Dermis microvascular lymphatic vessel endothelial cell (primary cell): ENCODE measurements at regions not wholly inside any gene's neighbourhood (a gene's known extent, or its start where the extent isn't known, plus 50 kb on each side); places are given as distances from the start of the nearest gene placed in this dataset.
A peak's percentile ranks its signal among the peaks of the same experiment; 100 is the strongest.

Experiments
- DNase-seq, 2 donors: peaks; one replicate each; pipeline versions ENCODE4 v3.0.0 to v3.0.0-alpha.2; 2010; ENCODE audit warnings: low read depth in 2 of 2

- DNase-seq, result no peak
Measured at GRCh38 chr12:107400686-107401447, 284.7 kb upstream of the PWP1 start.

- peak; percentile 48 to 64 for DNase-seq
Measured at GRCh38 chr12:107402041-107403022, 283.3 kb upstream of the PWP1 start.

- DNase-seq, result peak in 1 of 2 donors; percentile 48
Measured at GRCh38 chr12:107404981-107405380, 280.6 kb upstream of the PWP1 start.

- DNase-seq, result no peak
Measured at GRCh38 chr12:107405436-107405835, 280.2 kb upstream of the PWP1 start.

DNA sequence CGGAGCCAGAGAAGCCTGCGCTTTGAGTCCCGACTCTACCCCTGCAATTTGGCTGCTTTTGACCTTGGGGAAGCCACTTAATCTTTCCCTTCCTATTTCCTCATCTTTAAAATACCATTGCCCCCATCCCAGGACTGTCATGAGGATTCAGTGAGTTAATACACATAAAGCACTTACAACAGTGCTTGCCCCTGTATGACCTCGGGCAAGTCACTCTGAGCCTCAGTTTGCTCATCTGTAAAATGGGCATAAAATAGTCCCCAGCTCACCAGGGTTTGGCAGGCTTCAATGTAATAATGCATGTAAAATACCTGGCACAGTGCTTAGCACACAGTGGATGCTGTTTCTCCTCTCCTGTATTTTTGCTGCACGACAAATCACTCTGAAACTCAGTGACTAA, 278.7 kb upstream of the PWP1 start:
- DNase-seq, result no peak

GRCh38 chr12:107411792-107412535, 273.6 kb upstream of the PWP1 start:
- no peak for DNase-seq

DNA sequence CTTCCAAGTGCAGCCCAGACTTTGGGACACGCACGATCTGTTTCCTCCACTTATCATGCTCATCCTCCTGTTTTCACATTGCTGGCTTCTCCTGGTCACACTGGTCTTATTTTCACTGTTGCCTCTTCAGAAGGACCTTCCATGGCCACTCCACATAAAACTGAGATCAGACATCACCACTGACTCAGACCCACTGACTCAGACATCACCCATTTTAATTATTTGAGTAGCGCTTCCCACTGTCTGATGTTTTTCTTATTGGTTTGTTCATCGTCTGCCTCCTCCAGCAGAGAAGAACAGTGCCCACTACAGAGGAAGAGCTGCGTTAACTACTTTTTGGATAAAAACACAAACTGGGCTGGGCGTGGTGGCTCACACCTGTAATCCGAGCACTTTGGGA, 270.5 kb upstream of the PWP1 start:
- DNase-seq, result no peak

DNA sequence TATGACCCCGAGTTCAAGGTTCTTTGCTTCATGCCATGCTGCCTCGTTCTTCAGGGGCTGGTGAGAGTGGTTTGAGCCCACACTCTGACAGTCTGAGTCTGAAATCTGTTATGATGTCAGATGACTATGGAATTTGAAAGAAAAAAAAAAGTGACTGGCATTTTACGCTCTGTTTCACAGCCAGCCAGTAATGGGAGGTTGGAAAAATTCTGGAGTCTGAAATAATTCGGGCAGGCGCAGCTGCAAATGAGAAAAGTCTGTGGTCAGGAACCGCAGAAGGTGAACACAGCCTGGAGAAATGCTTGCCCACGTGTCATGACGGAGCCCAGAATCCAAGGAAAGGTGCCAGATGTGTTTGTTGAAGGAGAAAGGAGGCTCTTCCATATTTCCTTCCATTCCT, 269.8 kb upstream of the PWP1 start:
- no peak for DNase-seq

- no peak for DNase-seq
Measured at GRCh38 chr12:107417004-107417403, 268.6 kb upstream of the PWP1 start.

GRCh38 chr12:107418981-107419380, 266.6 kb upstream of the PWP1 start:
- no peak for DNase-seq

DNA sequence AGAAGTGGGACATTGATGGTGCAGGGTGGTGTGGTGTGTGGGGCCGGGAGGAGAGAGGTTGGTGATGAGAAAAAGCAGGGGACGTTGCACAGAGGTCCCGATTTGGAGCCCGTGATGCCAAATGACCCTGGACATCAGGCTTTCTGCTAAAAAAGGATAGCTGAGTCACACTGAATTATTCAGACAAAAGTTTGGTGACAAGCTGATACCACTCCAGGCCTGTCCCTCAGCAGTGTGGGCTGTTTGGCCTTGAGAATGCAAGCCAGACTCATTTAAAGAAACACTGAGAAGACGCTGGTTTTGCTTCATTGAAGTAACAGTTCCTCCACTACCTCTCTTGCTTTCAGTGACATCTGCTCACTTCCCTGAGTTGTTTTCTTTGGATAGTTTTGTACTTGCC, 262.1 kb upstream of the PWP1 start:
- DNase-seq, result no peak

GRCh38 chr12:107429006-107429705, 256.4 kb upstream of the PWP1 start:
- DNase-seq, result no peak

DNA sequence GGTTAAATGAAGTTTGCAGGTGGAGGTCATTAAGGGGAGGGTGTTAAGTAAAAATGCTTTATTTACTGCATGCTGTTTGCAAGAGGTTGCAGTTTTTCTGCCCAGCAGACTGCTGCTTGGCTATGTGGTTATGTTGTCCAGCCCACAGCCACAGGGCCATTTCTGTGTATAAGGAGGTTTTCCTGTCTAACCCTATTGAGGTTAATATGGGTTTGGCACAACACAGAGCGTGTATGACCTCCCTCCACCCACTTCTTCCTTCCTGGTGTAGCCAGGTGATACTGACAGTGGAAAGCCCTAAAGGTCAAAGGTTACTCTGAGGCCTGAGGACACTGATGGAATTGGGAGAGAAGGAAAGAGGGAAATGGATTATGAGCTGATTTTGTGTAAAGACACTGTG, 253.7 kb upstream of the PWP1 start:
- DNase-seq, result no peak

- no peak for DNase-seq
Measured at GRCh38 chr12:107435072-107435471, 250.5 kb upstream of the PWP1 start.

DNA sequence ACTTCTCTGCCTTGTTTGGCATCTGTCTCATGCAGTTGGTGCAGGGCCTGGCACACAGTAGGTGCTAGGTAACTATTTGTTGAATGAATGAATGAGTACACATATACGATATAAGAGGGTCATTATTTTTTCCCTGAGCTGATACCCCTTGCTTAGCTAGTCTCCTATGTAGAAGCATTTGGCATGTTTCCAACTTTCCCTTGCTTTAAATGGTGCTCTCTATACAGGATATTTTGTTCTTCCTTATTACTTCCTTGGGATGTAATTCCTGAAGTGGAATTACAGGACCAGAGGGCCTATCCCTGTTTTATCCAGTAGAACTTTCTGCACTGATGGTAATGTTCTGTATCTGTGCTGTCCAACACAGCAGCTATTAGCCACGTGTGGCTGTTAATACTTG, 250.1 kb upstream of the PWP1 start:
- peak in 1 of 2 donors; percentile 29 for DNase-seq

DNA sequence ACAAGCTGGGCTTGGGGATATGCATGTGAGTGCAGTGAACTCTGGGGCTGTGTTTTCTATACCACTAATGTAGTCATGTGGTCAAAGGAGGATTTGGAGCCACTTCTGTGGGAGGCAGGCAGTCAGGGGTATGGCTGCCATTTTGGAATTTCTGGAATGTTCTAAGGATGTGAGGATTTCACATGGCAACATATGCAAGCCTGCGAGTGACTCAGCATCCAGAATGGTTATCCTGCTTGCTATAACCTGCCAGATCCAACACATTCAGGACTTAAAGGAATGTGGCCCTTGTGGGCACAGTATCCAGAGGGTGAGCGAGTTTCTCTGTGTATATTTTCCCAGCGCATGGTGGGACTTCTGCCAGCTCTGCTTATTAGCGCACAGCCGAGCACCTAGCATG, 249.2 kb upstream of the PWP1 start:
- no peak for DNase-seq

- no peak for DNase-seq
Measured at GRCh38 chr12:107436836-107437235, 248.8 kb upstream of the PWP1 start.

- no peak for DNase-seq
Measured at GRCh38 chr12:107437954-107438353, 247.6 kb upstream of the PWP1 start.

DNA sequence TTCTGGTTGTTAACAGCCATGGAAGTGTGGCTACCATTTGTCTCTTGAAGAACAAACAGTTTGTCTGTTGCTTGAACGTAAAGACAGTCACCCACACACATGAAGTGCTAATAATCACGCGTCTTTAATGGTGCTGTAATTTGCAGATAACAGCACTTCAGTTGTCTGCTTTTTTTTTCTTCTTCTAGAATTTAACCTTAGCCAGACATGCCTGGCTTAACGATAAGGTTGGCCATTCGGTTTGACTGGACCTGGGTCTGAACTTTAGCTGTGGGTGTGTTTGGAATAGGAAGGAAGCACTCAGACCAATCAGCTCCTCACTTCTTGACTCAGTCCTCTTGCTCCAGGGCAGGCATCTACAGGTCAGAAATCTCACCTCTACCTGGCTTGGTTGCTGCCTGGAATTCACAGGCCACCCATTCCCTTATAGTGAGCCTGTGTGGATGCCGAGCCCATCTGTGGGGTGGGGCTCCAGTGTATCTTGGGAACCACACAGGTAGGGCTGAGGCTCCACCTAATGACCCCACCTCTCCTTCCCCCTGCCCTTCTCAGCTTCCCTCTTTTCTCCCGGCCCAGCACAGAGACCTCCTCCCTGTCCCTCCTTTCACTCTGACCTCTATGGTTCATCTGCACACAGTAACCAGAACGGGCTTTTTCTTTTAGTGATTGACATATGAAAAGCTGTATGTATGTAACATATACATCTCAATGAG, 246.4 kb upstream of the PWP1 start:
- no peak for DNase-seq

DNA sequence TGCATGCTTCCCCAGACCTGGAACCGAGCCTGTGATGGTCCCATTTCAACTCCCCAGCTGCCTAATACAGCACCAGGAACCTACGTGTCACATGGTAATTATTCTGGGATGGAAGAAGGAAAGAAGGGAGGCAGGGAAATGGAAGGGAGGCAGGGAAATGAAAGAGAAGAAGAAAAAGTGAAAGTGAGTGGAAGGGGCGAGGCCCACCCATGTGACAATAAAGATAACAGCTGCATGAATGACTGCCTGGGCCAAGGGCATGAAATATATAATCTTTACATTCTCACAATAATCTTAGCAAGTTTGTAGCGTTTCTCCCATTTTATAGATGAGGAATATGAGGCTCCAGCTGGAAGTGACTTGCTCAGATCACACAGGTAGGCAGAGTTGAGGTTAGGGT, 245.0 kb upstream of the PWP1 start:
- DNase-seq, result no peak
